SK-N-DZ (cell line): ENCODE measurements at regions not wholly inside any gene's neighbourhood (a gene's known extent, or its start where the extent isn't known, plus 50 kb on each side); places are given as distances from the start of the nearest gene placed in this dataset.
"Not testable (repeated sequence)": the region's sequence is repeated elsewhere in the genome, so short reads cannot be mapped to it uniquely, and the experiment has no call there.

Experiments used
- DNase-seq: peaks from one replicate; pipeline ENCODE4 v3.0.0-alpha.2; 2015; ENCODE audit warnings: low spot score

DNA sequence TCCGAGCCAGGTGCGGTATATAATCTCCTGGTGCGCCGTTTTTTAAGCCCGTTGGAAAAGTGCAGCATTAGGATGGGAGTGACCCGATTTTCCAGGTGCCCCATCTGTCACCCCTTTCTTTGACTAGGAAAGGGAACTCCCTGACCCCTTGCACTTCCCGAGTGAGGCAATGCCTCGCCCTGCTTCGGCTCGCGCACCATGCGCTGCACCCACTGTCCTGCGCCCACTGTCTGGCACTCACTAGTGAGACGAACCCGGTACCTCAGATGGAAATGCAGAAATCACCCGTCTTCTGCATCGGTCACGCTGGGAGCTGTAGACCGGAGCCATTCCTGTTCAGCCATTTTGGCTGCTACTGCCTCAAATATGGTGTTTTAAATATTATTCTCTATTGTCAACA is 198.0 kb downstream of the MEIS1 start:
- not testable (repeated sequence) for DNase-seq

DNA sequence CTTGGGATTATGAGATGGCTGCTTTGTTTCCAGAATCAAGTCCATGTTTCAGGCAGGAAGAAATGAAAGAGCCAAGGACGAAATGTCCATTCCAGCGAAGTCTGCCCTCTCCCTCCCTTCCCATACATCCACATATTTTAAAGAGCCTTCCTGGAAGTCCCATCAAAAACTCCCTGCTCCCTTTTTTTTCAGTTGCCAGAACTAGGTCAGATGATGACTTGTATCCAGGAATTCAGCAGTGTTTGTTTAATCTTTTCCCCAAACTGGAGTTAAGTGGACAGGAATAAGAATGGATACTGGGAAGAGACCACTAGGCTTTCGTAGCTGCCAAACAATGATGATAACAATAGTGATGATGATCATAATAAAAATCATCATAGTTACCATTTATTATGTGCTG is 198.7 kb downstream of the MEIS1 start:
- no peak for DNase-seq

GRCh38 chr2:66634784-66635183 is 199.9 kb downstream of the MEIS1 start:
- no peak for DNase-seq

DNA sequence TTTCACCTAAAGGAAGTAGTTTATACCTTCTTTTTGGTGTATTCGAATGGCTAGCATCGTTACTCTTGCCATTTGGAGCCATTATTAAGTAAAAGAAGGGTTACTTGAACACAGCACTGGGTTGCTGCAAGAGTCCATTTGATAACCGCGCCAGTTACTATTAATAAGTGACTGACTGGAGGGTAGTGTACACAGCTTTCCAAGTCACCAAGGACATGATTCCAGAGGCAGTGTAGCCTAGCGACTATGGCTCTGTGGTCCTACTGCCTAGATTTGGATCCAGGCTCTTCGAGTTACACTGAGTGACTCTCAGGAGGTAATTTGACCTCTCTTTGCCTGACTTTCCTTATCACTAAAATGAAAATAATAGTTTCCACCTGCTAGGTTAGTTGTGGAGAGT is 206.8 kb downstream of the MEIS1 start:
- no peak for DNase-seq

GRCh38 chr2:66648081-66648480 is 213.2 kb downstream of the MEIS1 start:
- not testable (repeated sequence) for DNase-seq

DNA sequence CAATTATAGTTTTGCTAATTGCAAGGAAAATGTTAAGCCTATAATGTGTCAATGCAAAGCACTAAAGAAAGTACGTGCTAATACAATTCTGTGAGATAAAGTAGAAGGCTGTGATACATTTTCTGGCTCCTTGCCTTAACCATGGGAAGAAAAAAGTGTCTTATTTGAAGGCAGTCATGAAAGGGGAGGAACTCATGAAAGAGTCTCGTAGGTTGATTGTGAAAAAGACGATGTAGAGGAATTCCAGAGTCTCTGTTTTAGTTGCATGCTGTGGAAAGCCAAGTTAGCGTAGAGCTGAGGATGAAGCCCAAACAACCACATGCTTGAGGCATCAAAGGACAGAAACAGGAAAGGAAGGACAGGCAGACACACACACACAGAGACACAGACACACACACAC is 214.1 kb downstream of the MEIS1 start:
- no peak for DNase-seq

GRCh38 chr2:66651295-66651694 is 216.4 kb downstream of the MEIS1 start:
- no peak for DNase-seq

- DNase-seq: no peak
These were observed 225.9 kb downstream of the MEIS1 start for GRCh38 chr2:66660804-66661203.

DNA sequence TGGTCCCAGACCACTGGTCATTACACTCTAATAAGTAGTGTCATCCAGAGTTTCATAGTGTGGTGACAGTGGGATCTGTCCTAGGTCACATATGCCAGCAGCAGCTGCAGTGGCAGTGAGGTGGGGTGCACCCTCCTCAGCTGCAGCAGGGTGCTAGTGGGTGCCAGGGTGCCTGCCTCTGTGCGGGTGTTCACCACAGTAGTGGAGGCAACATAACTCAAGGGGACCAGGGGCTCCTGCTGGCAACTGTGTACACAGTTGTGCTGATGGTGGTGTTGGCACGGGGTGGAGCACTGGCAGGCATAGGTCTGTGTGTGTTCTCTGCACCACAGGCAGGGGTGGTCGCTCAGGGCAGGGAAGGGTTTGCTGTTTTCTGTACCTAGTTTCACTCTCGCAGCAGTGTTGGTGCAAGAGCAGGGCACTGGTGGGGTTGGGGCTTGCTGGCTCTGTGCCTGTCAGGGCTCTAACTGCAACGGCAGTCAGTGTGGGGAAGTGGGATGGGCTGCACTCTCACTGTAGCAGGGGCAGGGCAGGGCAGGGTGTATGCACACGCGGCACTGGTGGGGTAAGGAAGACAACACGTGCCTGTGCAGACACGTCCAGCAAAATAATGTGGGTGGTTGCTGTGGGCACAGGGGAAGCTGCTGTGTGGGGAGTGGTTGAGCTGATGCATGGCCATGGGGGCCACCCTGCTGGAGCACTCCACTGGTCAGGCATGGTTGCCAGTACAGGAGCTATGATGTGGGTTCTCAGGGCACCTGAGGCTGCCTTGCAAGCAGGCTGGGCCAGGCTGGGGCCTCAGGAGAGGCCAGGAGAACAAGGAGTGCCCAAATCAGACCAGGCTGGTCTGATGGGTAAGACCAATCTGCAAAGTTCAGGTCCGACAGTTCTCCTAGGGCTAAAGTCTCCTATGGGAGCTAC is 226.6 kb downstream of the MEIS1 start:
- no peak for DNase-seq

DNA sequence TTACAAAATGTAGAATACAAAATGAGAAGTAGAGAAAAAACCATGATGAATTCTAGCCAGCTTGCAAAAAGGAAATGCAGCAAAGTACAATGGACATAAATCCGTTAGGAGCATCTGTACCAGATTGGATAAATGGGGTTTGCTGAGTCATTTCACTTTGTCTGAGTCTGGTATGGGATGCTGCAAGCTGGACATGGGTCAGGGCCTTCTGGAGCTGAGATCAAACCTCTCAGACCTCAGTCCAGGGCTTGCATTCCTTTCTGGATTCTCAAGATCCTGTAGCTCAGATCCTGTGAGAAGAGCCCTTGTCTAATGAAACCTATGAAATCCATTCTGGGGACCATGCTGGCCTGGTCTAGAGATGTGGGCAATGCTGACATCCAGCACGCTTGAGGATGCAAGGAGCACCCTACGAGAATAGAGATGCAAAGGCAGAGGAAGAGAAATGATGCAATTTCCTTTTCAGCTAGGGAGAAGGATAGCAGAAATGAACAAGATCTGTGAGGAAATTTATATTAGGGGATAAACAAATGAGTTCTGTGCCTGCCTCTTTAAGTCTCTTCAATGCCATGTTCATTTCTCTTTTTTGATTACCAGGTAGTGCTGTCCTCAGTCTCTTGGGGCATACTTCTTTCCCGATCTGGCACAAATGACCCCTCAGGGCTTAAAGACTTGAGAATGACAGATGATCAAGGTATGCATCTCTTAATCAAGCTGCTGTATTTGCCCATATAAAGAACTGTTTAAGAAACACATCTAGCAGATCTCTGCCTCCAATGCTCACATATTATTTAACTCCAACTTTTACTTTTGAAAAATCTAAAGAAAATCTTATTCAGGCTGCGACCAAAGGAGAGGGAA is 230.4 kb downstream of the MEIS1 start:
- no peak for DNase-seq

DNA sequence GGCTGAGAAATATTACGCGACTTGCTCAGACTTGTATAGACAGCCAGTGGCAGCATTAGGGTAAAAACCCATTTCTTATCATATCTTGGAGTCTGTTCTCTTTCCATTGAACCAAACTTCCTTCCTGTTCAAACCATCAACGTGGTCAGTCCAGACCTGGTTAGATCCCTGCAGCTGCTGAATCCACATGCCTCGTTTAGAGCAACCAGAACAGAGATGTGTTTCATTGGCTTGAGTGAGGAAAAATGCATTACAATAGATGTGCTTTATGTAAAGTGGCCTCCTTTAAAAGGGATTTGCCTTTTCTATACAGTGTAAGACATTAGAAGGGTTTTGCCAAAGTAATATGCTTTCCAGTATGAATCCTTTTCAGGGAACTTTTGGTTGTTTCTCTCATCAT is 232.4 kb downstream of the MEIS1 start:
- no peak for DNase-seq

GRCh38 chr2:66673286-66673685 is 238.4 kb downstream of the MEIS1 start:
- no peak for DNase-seq

DNA sequence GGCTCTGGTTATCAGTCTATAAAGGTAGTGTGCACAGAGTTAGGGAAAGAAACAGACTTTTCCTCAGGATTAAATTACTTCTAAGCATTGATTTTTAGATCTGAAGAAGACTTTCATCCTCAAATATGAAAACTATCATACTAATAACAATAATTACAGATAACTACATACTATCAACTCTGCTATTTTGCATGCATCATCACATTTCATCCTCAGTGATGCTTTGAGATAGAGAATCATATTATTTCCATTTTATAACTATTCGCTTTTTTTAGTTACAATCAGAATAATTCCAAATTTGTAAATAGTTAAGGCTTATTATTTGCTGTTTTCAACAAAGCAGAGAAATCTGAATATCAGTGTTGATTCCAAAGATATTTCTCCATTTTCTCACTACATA is 239.2 kb downstream of the MEIS1 start:
- no peak for DNase-seq

DNA sequence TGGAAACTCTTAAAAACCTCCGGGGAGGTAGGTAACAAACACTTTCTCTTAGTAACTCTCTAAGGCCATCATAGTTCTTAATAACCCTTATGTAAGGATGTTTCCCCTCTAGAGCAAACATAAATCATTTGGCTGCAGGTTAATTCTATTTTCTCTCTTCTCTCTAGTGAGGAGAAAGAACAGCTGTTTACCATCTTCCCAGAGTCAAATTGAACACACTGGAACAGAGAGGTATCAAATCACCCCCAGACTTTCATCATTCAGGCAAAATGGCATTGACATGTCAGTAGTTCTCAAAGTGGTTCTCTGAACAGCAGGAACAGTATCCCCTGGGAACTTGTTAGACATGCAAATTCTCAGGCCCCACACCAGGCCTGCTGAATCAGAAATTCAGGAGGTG is 240.7 kb downstream of the MEIS1 start:
- DNase-seq: peak; percentile 72

DNA sequence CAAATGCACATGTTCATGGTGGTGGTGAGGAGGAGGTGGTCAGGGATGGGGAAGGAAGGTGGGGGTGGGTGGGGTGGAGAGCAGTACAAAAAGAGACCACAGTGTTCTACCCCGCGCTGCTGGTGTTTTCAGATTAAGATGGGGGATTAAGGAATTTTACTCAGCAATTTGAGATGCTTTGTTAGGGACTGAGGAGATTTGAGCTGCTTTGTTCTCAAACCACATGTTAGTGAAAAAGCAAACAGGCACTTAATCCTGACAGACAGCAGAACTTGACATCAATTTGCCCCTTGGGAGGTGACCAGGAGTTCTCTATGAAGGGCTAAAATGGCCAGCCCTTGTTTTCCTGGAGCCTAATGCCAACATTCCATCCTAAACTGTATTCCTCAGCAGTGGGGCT is 244.5 kb downstream of the MEIS1 start:
- no peak for DNase-seq

DNA sequence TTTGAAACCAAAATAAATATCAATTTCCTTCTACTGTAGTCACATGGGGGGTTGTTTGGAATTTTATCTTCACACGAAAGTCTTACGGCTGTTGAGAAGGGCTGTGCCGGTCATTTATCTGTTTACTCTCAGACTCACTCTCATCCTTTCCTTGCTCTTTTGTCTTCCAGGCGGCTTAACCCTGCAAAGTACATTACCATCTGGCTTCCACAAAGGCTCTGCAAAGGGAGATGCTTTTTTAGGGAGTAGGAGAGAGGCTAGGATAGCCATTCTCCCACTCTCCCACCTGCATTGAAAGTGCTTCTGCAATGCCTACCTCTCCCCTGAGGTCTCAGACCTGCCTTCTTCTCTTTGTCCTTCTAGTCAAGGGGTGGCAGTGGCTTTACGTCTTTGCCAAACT is 247.6 kb downstream of the MEIS1 start:
- DNase-seq: no peak

- DNase-seq: no peak
These were observed 248.1 kb downstream of the MEIS1 start for GRCh38 chr2:66683064-66683463.

DNA sequence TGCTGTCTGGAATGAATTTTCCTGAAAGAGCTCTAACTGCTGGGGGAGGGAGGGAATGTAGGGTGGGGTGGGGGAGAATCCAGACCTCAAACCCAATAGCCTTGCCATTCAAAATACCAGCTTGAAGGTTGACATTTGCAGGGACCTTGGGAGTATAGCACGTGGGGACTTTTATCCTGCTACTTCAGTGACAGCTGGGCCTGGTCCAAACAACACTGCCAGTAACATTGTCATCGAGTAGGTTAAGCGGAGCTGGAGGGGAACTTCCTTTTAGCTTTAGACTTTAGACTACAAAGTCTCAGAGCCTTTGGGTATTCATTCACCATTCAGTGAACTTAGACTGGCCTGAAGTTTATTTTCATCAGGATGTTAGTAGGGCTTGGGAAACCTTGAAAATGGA is 248.7 kb downstream of the MEIS1 start:
- DNase-seq: no peak

DNA sequence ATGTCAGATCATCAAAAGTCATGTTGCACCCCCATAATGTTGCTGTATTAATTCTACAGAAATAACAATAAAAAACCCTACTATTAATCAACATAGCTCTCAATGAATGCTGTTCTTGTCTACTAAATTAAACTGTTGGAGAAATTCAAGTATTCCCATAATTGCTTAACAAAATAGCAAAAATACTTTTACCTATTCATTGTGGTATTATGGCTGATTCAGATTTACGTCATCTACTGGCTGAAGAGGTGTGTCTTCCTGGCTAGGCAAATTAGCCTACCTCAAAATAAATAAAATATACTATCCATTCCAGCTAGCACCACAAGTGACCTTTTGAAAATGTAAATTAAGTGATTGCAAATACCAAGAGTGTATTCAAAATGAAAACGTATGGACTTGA is 249.4 kb downstream of the MEIS1 start:
- no peak for DNase-seq

DNA sequence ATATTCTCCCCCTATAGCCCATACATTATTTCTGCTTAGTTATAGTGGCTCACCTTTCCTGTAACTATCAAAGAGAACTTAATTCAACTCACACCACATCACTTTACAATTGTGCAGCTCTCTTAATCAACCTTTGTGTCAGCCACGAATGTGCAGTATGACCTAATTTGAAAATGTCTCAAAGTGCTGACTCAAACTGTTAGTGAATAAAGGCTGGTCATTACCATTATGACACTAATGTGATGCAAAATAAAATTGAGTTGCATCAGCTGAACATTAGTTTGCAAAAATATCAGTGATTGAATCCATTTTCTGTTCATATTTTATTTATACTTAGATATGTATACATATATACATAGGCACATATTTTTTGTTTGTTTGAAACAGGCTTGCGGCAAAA is 251.8 kb downstream of the MEIS1 start:
- DNase-seq: no peak

- DNase-seq: peak; percentile 21
These were observed 254.0 kb downstream of the MEIS1 start for GRCh38 chr2:66688951-66689350.

- no peak for DNase-seq
These were observed 254.6 kb downstream of the MEIS1 start for GRCh38 chr2:66689456-66690051.
